Body of pancreas (tissue), 4 donors: ENCODE measurements at regions not wholly inside any gene's neighbourhood (a gene's known extent, or its start where the extent isn't known, plus 50 kb on each side); places are given as distances from the start of the nearest gene placed in this dataset.

Experiments
- CTCF ChIP-seq, 7 experiments: fragments of 450-650 bp in 4 of 7; fragments of 200-600 bp in 3 of 7; sonication (generic) in 3 of 7; IDR thresholded peaks; one replicate each; pipeline ENCODE4 v1.5.1; 2016 to 2019; ENCODE audit warnings: antibody characterized with exemption in 7 of 7
- POLR2A ChIP-seq, 3 donors: fragments of 450-650 bp; IDR thresholded peaks; one replicate each; pipeline ENCODE4 v1.6.1; 2016; ENCODE audit warnings: antibody characterized with exemption in 3 of 3, mild to moderate bottlenecking in 2 of 3

- TF ChIP-seq CTCF (IDR thresholded peaks at IDR 0.05) (no peak), POLR2A (IDR thresholded peaks at IDR 0.05) (no peak)
Observed at GRCh38 chr18:37661061-37661460, 95.5 kb upstream of the CELF4 start.
